ENCODE measurements at regions not wholly inside any gene's neighbourhood (a gene's known extent, or its start where the extent isn't known, plus 50 kb on each side); places are given as distances from the start of the nearest gene placed in this dataset.

- TF ChIP-seq CTCF (IDR thresholded peaks at IDR 0.05) (no peak), POLR2A (IDR thresholded peaks at IDR 0.05) (no peak)
Measured at GRCh38 chr10:43963379-43963778, 314.7 kb upstream of the ZNF32 start.
